Glomerular visceral epithelial cell (primary cell): ENCODE measurements at regions not wholly inside any gene's neighbourhood (a gene's known extent, or its start where the extent isn't known, plus 50 kb on each side); places are given as distances from the start of the nearest gene placed in this dataset.
A peak's percentile ranks its signal among the peaks of the same experiment; 100 is the strongest.

Experiments used
- DNase-seq: peaks from one replicate; pipeline ENCODE4 v3.0.0-alpha.2; 2016; ENCODE audit errors: extremely low spot score

- peak; percentile 9 for DNase-seq
Observed at GRCh38 chr4:24476282-24476681, 108.1 kb downstream of the DHX15 start.

GRCh38 chr4:24475756-24476155 lies 108.6 kb downstream of the DHX15 start:
- no peak for DNase-seq

- peak; percentile 45 for DNase-seq
Observed at GRCh38 chr4:24473309-24473721, 111.0 kb downstream of the DHX15 start.

- peak; percentile 87 for DNase-seq
Observed at GRCh38 chr4:24472514-24473308, 111.6 kb downstream of the DHX15 start.

GRCh38 chr4:24472161-24472510 lies 112.2 kb downstream of the DHX15 start:
- no peak for DNase-seq

GRCh38 chr4:24471486-24472160 lies 112.7 kb downstream of the DHX15 start:
- DNase-seq, result peak; percentile 7

- DNase-seq, result peak; percentile 30
Observed at GRCh38 chr4:24470666-24471485, 113.5 kb downstream of the DHX15 start.

- DNase-seq, result no peak
Observed at GRCh38 chr4:24468071-24468470, 116.3 kb downstream of the DHX15 start.

- no peak for DNase-seq
Observed at GRCh38 chr4:24464566-24464965, 119.8 kb downstream of the DHX15 start.

- no peak for DNase-seq
Observed at GRCh38 chr4:24456431-24456830, 127.9 kb downstream of the DHX15 start.

- DNase-seq, result no peak
Observed at GRCh38 chr4:24453951-24454350, 130.4 kb downstream of the DHX15 start.

- no peak for DNase-seq
Observed at GRCh38 chr4:24451870-24452269, 132.5 kb downstream of the DHX15 start.

GRCh38 chr4:24443200-24443599 lies 141.2 kb downstream of the DHX15 start:
- no peak for DNase-seq

- no peak for DNase-seq
Observed at GRCh38 chr4:24440765-24441164, 143.6 kb downstream of the DHX15 start.

- no peak for DNase-seq
Observed at GRCh38 chr4:24434241-24434640, 150.1 kb downstream of the DHX15 start.

GRCh38 chr4:24433515-24434214 lies 150.7 kb downstream of the DHX15 start:
- DNase-seq, result no peak

- DNase-seq, result no peak
Observed at GRCh38 chr4:24428850-24429249, 155.5 kb downstream of the DHX15 start.

GRCh38 chr4:24426557-24426956 lies 157.8 kb downstream of the DHX15 start:
- no peak for DNase-seq

GRCh38 chr4:24425863-24426262 lies 158.5 kb downstream of the DHX15 start:
- DNase-seq, result no peak

GRCh38 chr4:24423670-24424069 lies 160.7 kb downstream of the DHX15 start:
- no peak for DNase-seq

- DNase-seq, result no peak
Observed at GRCh38 chr4:24422644-24423043, 161.7 kb downstream of the DHX15 start.
